H9 (cell line): ENCODE measurements at regions not wholly inside any gene's neighbourhood (a gene's known extent, or its start where the extent isn't known, plus 50 kb on each side); places are given as distances from the start of the nearest gene placed in this dataset.

Experiments
- DNase-seq: peaks from one replicate; pipeline ENCODE4 v3.0.0-alpha.2; 2017
- H2AFZ ChIP-seq: one replicate; pipeline ENCODE4 v1.6.1; 2013; ENCODE audit warnings: mild to moderate bottlenecking, low read length, control low read depth, moderate library complexity
- H2AK5ac ChIP-seq: 2 replicates; pipeline ENCODE4 v1.6.1; 2013; ENCODE audit warnings: low read length, control low read depth, mixed read lengths; ENCODE audit not compliant: insufficient read length
- H2BK120ac ChIP-seq: one replicate; pipeline ENCODE4 v1.6.1; 2013; ENCODE audit warnings: low read depth, mild to moderate bottlenecking, low read length, control low read depth, inconsistent platforms; ENCODE audit not compliant: poor library complexity, severe bottlenecking
- H2BK12ac ChIP-seq: 2 replicates; pipeline ENCODE4 v1.6.1; 2013; ENCODE audit warnings: low read length, control low read depth, mixed read lengths, low read depth; ENCODE audit not compliant: insufficient read length
- H2BK15ac ChIP-seq: 2 replicates; pipeline ENCODE4 v1.6.1; 2013; ENCODE audit warnings: low read depth, low read length, control low read depth
- H2BK20ac ChIP-seq: one replicate; pipeline ENCODE4 v1.6.1; 2013; ENCODE audit warnings: low read depth, mild to moderate bottlenecking, low read length, control low read depth, inconsistent platforms; ENCODE audit not compliant: poor library complexity, severe bottlenecking
- H2BK5ac ChIP-seq: 2 replicates; pipeline ENCODE4 v1.6.1; 2013; ENCODE audit warnings: low read length, control low read depth, mixed read lengths; ENCODE audit not compliant: insufficient read length
- H3K14ac ChIP-seq: 2 replicates; pipeline ENCODE4 v1.6.1; 2013; ENCODE audit warnings: low read length, control low read depth; ENCODE audit not compliant: insufficient read depth
- H3K18ac ChIP-seq: 2 replicates; pipeline ENCODE4 v1.6.1; 2013; ENCODE audit warnings: low read depth, mild to moderate bottlenecking, mixed read lengths, low read length, control low read depth; ENCODE audit not compliant: insufficient read length
- H3K23ac ChIP-seq: 2 replicates; pipeline ENCODE4 v1.6.1; 2013; ENCODE audit warnings: low read length, control low read depth, mixed read lengths, low read depth; ENCODE audit not compliant: insufficient read length
- H3K23me2 ChIP-seq: 2 replicates; pipeline ENCODE4 v1.6.1; 2013; ENCODE audit warnings: low read depth, mild to moderate bottlenecking, mixed read lengths, low read length, control low read depth; ENCODE audit not compliant: insufficient read length, poor library complexity, severe bottlenecking
- H3K27ac ChIP-seq: 2 replicates; pipeline ENCODE4 v1.5.1; 2013; ENCODE audit warnings: low read length, control low read depth, mixed read lengths, low read depth; ENCODE audit not compliant: insufficient read length
- H3K27me3 ChIP-seq: 2 replicates; pipeline ENCODE4 v1.6.1; 2013; ENCODE audit warnings: low read length, control low read depth, inconsistent platforms; ENCODE audit not compliant: insufficient read depth
- H3K4ac ChIP-seq: 2 replicates; pipeline ENCODE4 v1.6.1; 2013; ENCODE audit warnings: low read depth, mild to moderate bottlenecking, control low read depth, inconsistent platforms, low read length, moderate library complexity
- H3K4me1 ChIP-seq: 2 replicates; pipeline ENCODE4 v1.6.1; 2013; ENCODE audit warnings: low read length, control low read depth, inconsistent platforms; ENCODE audit not compliant: insufficient read depth
- H3K4me2 ChIP-seq: 2 replicates; pipeline ENCODE4 v1.6.1; 2013; ENCODE audit warnings: low read length, control low read depth, mixed read lengths; ENCODE audit not compliant: insufficient read length, insufficient read depth
- H3K56ac ChIP-seq: 2 replicates; pipeline ENCODE4 v1.6.1; 2013; ENCODE audit warnings: low read depth, mild to moderate bottlenecking, mixed read lengths, low read length, control low read depth; ENCODE audit not compliant: insufficient read length
- H3K79me1 ChIP-seq: 2 replicates; pipeline ENCODE4 v1.6.1; 2013; ENCODE audit warnings: low read depth, mild to moderate bottlenecking, moderate library complexity, low read length, control low read depth, inconsistent platforms; ENCODE audit not compliant: insufficient read depth, poor library complexity, severe bottlenecking
- H3K79me2 ChIP-seq: 2 replicates; pipeline ENCODE4 v1.6.1; 2013; ENCODE audit warnings: low read length, control low read depth, inconsistent platforms; ENCODE audit not compliant: insufficient read depth
- H3K9ac ChIP-seq: 2 replicates; pipeline ENCODE4 v1.6.1; 2013; ENCODE audit warnings: low read length, control low read depth, mixed read lengths; ENCODE audit not compliant: insufficient read length; ENCODE audit errors: extremely low read depth
- H3K9me3 ChIP-seq: one replicate; pipeline ENCODE4 v1.6.1; 2013; ENCODE audit warnings: low read depth, low read length, inconsistent platforms; ENCODE audit not compliant: control insufficient read depth
- H3T11ph ChIP-seq: one replicate; pipeline ENCODE4 v1.6.1; 2013; ENCODE audit warnings: mild to moderate bottlenecking, low read length, control low read depth, inconsistent platforms
- H4K20me1 ChIP-seq: one replicate; pipeline ENCODE4 v1.6.1; 2013; ENCODE audit not compliant: control insufficient read depth, insufficient read length, insufficient read depth
- H4K5ac ChIP-seq: 2 replicates; pipeline ENCODE4 v1.6.1; 2013; ENCODE audit warnings: low read depth, mild to moderate bottlenecking, mixed read lengths, low read length, control low read depth; ENCODE audit not compliant: insufficient read length
- H4K8ac ChIP-seq: replicated peaks from 2 replicates; pipeline ENCODE4 v1.6.1; 2013; ENCODE audit warnings: low read length, control low read depth, mixed read lengths, low read depth; ENCODE audit not compliant: insufficient read length
- H4K91ac ChIP-seq: 2 replicates; pipeline ENCODE4 v1.6.1; 2013; ENCODE audit warnings: low read depth, mild to moderate bottlenecking, moderate library complexity, mixed read lengths, low read length, control low read depth; ENCODE audit not compliant: insufficient read length
- H3K27ac Mint-ChIP-seq, 3 experiments: 2 replicates in 2 of 3; 3 replicates in 1 of 3; pipeline ENCODE4 v1.8.0; 2020 to 2021; ENCODE audit warnings: mixed read lengths in 3 of 3, mild to moderate bottlenecking in 1 of 3, moderate library complexity in 1 of 3
- H3K27me3 Mint-ChIP-seq: 2 replicates; pipeline ENCODE4 v1.8.0; 2021; ENCODE audit warnings: low read depth, mild to moderate bottlenecking, moderate library complexity, mixed read lengths
- H3K36me3 Mint-ChIP-seq, 3 experiments: 2 replicates in 2 of 3; 3 replicates in 1 of 3; pipeline ENCODE4 v1.8.0; 2020 to 2021; ENCODE audit warnings: low read depth in 3 of 3, mixed read lengths in 3 of 3; ENCODE audit not compliant: insufficient read depth in 1 of 3
- H3K4me1 Mint-ChIP-seq, 2 experiments: 2 replicates each; pipeline ENCODE4 v1.8.0; 2020; ENCODE audit warnings: mixed read lengths in 2 of 2
- H3K4me3 Mint-ChIP-seq, 2 experiments: 2 replicates in 1 of 2; 3 replicates in 1 of 2; pipeline ENCODE4 v1.8.0; 2020 to 2021; ENCODE audit warnings: mild to moderate bottlenecking in 2 of 2, mixed read lengths in 2 of 2, moderate library complexity in 1 of 2
- H3K9me3 Mint-ChIP-seq, 2 experiments: 2 replicates in 1 of 2; 3 replicates in 1 of 2; pipeline ENCODE4 v1.8.0; 2020; ENCODE audit warnings: mild to moderate bottlenecking in 2 of 2, mixed read lengths in 2 of 2, moderate library complexity in 1 of 2
- CTCF ChIP-seq: fragments of 200-600 bp; sonication (generic); conservative IDR thresholded peaks from 3 replicates; pipeline ENCODE4 v1.8.0; 2021; ENCODE audit warnings: antibody characterized with exemption, mild to moderate bottlenecking
- WGBS: extraction: QIAGEN DNeasy Blood & Tissue Kit; methylation state at CpG from one replicate; pipeline ENCODE4 v1.1.7; 2013; ENCODE audit warnings: missing lambda C conversion rate, low lambda C conversion rate, mixed read lengths; ENCODE audit not compliant: insufficient read length; ENCODE audit errors: extremely low coverage; 5-methylcytosine and 5-hydroxymethylcytosine counted together

- no peaks in the 10 kb centered on the region for H3K4me1 ChIP-seq
Observed at GRCh38 chr12:45124485-45125155, 73.7 kb upstream of the DBX2 start.

More at GRCh38 chr12:45124485-45125155, 73.7 kb upstream of the DBX2 start:
- H3K27ac Mint-ChIP-seq = no peak overlapping the region; a peak in 1 of 7 replicates
- TF ChIP-seq CTCF = no peak
- Histone ChIP-seq H2BK12ac (no peak overlapping the region), H3K79me2 (no peaks in the 10 kb centered on the region), H3K9me3 (no peaks in the 10 kb centered on the region), H2BK5ac (no peak overlapping the region), H3K23ac (no peak overlapping the region), H4K20me1 (no peaks in the 10 kb centered on the region), H2AK5ac (no peak overlapping the region), H4K91ac (no peak overlapping the region), H3K4me2 (no peak overlapping the region), H3K79me1 (no peaks in the 10 kb centered on the region), H4K5ac (no peak overlapping the region), H3K18ac (no peak overlapping the region), H3T11ph (no peak overlapping the region), H4K8ac (no peak overlapping the region), H2BK20ac (no peak overlapping the region), H2BK15ac (no peak overlapping the region), H2AFZ (no peak overlapping the region), H3K9ac (no peak overlapping the region), H3K27ac (no peak overlapping the region), H2BK120ac (no peak overlapping the region), H3K4ac (no peak overlapping the region), H3K56ac (no peak overlapping the region), H3K23me2 (no peaks in the 10 kb centered on the region), H3K27me3 (no peaks in the 10 kb centered on the region), H3K14ac (no peak overlapping the region)
- no peak overlapping the region for H3K4me3 Mint-ChIP-seq
- no peak for DNase-seq
- H3K4me1 Mint-ChIP-seq = peaks cover 11 to 12% of the 10 kb centered on the region in 2 experiments
- H3K27me3 Mint-ChIP-seq = no peaks in the 10 kb centered on the region
- WGBS = no CpG with 5 or more reads among the region's 3 CpGs
- H3K9me3 Mint-ChIP-seq = no peaks in the 10 kb centered on the region
- H3K36me3 Mint-ChIP-seq = no peaks in the 10 kb centered on the region
